ENCODE measurements at regions not wholly inside any gene's neighbourhood (a gene's known extent, or its start where the extent isn't known, plus 50 kb on each side); places are given as distances from the start of the nearest gene placed in this dataset.

- no peaks in the 10 kb centered on the region for H3K36me3 ChIP-seq (ENCODE audit: control insufficient read depth in 2 of 2, insufficient read depth in 1 of 2, low read length in 2 of 2)
- ChIA-PET POLR2A (interaction anchor here (0.5 kb wide), 1 partner anchor 1692 kb away, joined by 3 read pairs; no protein-coding TSS in a partner anchor), CTCF (no interaction called here)
- no peak overlapping the region for H3K27ac ChIP-seq (ENCODE audit: extremely low read depth, low read depth, low read length)
- TF ChIP-seq, protein P1, sequence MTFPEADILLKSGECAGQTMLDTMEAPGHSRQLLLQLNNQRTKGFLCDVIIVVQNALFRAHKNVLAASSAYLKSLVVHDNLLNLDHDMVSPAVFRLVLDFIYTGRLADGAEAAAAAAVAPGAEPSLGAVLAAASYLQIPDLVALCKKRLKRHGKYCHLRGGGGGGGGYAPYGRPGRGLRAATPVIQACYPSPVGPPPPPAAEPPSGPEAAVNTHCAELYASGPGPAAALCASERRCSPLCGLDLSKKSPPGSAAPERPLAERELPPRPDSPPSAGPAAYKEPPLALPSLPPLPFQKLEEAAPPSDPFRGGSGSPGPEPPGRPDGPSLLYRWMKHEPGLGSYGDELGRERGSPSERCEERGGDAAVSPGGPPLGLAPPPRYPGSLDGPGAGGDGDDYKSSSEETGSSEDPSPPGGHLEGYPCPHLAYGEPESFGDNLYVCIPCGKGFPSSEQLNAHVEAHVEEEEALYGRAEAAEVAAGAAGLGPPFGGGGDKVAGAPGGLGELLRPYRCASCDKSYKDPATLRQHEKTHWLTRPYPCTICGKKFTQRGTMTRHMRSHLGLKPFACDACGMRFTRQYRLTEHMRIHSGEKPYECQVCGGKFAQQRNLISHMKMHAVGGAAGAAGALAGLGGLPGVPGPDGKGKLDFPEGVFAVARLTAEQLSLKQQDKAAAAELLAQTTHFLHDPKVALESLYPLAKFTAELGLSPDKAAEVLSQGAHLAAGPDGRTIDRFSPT (tag by site-specific recombination; IDR thresholded peaks at IDR 0.05), result no peak
- TF ChIP-seq GLIS2 (tag by site-specific recombination; IDR thresholded peaks at IDR 0.05), result no peak
- TF ChIP-seq ZNF549 (tag by site-specific recombination; IDR thresholded peaks at IDR 0.05), result no peak
- no peak for TF ChIP-seq HOXC10 (CRISPR knock-in tag; IDR thresholded peaks at IDR 0.05)
- no peak for TF ChIP-seq ZNF629 (tag by site-specific recombination; IDR thresholded peaks at IDR 0.05)
- no peak for TF ChIP-seq MEIS1 (CRISPR knock-in tag; IDR thresholded peaks at IDR 0.05; ENCODE audit: borderline replicate concordance)
- no peak for TF ChIP-seq YY1 (tag by site-specific recombination; IDR thresholded peaks at IDR 0.05)
- TF ChIP-seq ZNF391 (tag by site-specific recombination; IDR thresholded peaks at IDR 0.05; ENCODE audit: borderline replicate concordance, low read depth), result no peak
- TF ChIP-seq ZNF623 (tag by site-specific recombination; IDR thresholded peaks at IDR 0.05), result no peak
- no peak for TF ChIP-seq TCF7L2 (IDR thresholded peaks at IDR 0.05; ENCODE audit: borderline replicate concordance, low read depth, low read length)
- TF ChIP-seq ZBTB7A (tag by site-specific recombination; IDR thresholded peaks at IDR 0.05; ENCODE audit: low read depth), result no peak
- TF ChIP-seq ZNF521 (tag by site-specific recombination; IDR thresholded peaks at IDR 0.05), result no peak
- TF ChIP-seq ZNF768 (tag by site-specific recombination; IDR thresholded peaks at IDR 0.05), result no peak
- TF ChIP-seq ZNF239 (tag by site-specific recombination; IDR thresholded peaks at IDR 0.05), result no peak
- TF ChIP-seq ZFP37 (tag by site-specific recombination; IDR thresholded peaks at IDR 0.05), result no peak
- TF ChIP-seq ZNF776 (tag by site-specific recombination; IDR thresholded peaks at IDR 0.05; ENCODE audit: borderline replicate concordance), result no peak
- no peak for TF ChIP-seq ZNF140 (tag by site-specific recombination; IDR thresholded peaks at IDR 0.05)
- no peak for TF ChIP-seq ZNF292 (tag by site-specific recombination; IDR thresholded peaks at IDR 0.05; ENCODE audit: borderline replicate concordance, low read depth)
- no peak for TF ChIP-seq SCRT2 (tag by site-specific recombination; IDR thresholded peaks at IDR 0.05)
- no peaks in the 10 kb centered on the region for H3K4me1 ChIP-seq (ENCODE audit: control insufficient read depth, insufficient read depth, low read length)
- H3K4me3 ChIP-seq (ENCODE audit: low read depth, low read length), result no peak overlapping the region
- no peaks in the 10 kb centered on the region for H3K9me3 ChIP-seq (ENCODE audit: control insufficient read depth, insufficient read depth, low read depth, low read length)
Measured at GRCh38 chr5:4832471-4832870, 307.7 kb upstream of the ADAMTS16 start.

DNA sequence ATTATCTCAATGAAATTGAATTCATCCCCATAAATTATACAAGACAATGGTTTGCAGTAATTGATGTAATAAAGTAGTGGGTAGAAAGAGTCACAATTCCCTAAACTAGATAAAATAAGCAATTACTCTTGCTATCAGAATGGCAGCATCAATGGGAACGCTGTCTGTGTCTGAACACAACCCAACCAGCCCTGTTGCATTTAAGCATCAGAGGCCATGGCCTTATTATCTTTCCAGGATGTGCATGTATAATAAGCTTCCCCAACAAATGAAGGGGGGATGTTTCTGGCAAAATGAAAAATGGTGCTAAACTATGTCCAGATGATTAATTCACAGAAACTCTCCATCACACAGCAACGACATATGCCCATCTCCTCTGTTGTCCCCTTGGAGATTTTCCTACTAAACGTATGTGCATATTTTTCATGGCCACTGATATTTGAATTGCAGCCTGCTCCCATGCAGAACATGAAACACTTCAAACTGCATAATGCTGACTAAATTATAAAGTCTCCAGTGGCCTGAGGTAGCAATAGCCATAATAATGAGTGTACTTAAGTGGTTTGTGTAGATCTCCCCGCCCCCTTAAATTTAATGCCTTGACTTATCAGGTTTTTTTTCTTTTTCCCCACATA, 306.9 kb upstream of the ADAMTS16 start:
- ChIA-PET POLR2A (interaction anchor here (0.5 kb wide), 1 partner anchor 1691 kb away, joined by 3 read pairs; no protein-coding TSS in a partner anchor), CTCF (no interaction called here)
- H3K4me3 ChIP-seq (ENCODE audit: low read depth, low read length), result no peak overlapping the region
- H3K9me3 ChIP-seq (ENCODE audit: control insufficient read depth, insufficient read depth, low read depth, low read length), result no peaks in the 10 kb centered on the region
- H3K27ac ChIP-seq (ENCODE audit: extremely low read depth, low read depth, low read length), result no peak overlapping the region
- H3K36me3 ChIP-seq (ENCODE audit: control insufficient read depth in 2 of 2, insufficient read depth in 1 of 2, low read length in 2 of 2), result no peaks in the 10 kb centered on the region
- H3K4me1 ChIP-seq (ENCODE audit: control insufficient read depth, insufficient read depth, low read length), result no peaks in the 10 kb centered on the region
- TF ChIP-seq ZNF366 (tag by site-specific recombination; conservative IDR thresholded peaks at IDR 0.05) (no peak), HOXA7 (CRISPR knock-in tag; IDR thresholded peaks at IDR 0.05; ENCODE audit: borderline replicate concordance) (no peak), ZNF394 (tag by site-specific recombination; IDR thresholded peaks at IDR 0.05; ENCODE audit: borderline replicate concordance) (no peak), ZNF660 (tag by site-specific recombination; IDR thresholded peaks at IDR 0.05) (no peak), ZBTB21 (tag by site-specific recombination; IDR thresholded peaks at IDR 0.05) (no peak), ZNF785 (tag by site-specific recombination; IDR thresholded peaks at IDR 0.05) (no peak), GLIS1 (tag by site-specific recombination; IDR thresholded peaks at IDR 0.05) (no peak), ZNF280D (tag by site-specific recombination; IDR thresholded peaks at IDR 0.05) (no peak), ZNF701 (tag by site-specific recombination; IDR thresholded peaks at IDR 0.05) (no peak)
- TF ChIP-seq, protein P2, sequence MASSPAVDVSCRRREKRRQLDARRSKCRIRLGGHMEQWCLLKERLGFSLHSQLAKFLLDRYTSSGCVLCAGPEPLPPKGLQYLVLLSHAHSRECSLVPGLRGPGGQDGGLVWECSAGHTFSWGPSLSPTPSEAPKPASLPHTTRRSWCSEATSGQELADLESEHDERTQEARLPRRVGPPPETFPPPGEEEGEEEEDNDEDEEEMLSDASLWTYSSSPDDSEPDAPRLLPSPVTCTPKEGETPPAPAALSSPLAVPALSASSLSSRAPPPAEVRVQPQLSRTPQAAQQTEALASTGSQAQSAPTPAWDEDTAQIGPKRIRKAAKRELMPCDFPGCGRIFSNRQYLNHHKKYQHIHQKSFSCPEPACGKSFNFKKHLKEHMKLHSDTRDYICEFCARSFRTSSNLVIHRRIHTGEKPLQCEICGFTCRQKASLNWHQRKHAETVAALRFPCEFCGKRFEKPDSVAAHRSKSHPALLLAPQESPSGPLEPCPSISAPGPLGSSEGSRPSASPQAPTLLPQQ (tag by site-specific recombination; IDR thresholded peaks at IDR 0.05), result no peak
- TF ChIP-seq, protein P3, sequence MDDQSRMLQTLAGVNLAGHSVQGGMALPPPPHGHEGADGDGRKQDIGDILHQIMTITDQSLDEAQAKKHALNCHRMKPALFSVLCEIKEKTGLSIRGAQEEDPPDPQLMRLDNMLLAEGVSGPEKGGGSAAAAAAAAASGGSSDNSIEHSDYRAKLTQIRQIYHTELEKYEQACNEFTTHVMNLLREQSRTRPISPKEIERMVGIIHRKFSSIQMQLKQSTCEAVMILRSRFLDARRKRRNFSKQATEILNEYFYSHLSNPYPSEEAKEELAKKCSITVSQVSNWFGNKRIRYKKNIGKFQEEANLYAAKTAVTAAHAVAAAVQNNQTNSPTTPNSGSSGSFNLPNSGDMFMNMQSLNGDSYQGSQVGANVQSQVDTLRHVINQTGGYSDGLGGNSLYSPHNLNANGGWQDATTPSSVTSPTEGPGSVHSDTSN (CRISPR knock-in tag; IDR thresholded peaks at IDR 0.05), result no peak
